ENCODE measurements at regions not wholly inside any gene's neighbourhood (a gene's known extent, or its start where the extent isn't known, plus 50 kb on each side); places are given as distances from the start of the nearest gene placed in this dataset.

DNA sequence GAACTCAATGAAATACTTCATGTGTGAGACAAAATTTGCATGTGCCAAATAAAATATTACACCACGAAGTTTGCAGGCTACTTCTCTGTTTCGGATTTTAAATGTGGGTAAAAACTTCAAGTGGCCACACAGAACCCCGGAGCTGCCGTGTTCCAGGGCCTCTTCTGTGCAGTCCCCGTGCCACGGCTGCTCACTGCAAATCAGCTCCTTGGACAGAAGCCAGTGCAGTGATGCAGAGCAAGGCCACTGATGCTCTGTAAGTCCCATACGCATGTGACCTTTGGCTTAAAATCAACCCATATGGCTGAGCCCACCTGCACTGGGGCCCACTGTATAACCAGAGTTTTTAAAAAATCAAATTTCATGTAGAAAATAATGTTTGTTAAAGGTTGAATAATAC, 1309.4 kb downstream of the TBC1D22A start:
- TF ChIP-seq, protein P1, sequence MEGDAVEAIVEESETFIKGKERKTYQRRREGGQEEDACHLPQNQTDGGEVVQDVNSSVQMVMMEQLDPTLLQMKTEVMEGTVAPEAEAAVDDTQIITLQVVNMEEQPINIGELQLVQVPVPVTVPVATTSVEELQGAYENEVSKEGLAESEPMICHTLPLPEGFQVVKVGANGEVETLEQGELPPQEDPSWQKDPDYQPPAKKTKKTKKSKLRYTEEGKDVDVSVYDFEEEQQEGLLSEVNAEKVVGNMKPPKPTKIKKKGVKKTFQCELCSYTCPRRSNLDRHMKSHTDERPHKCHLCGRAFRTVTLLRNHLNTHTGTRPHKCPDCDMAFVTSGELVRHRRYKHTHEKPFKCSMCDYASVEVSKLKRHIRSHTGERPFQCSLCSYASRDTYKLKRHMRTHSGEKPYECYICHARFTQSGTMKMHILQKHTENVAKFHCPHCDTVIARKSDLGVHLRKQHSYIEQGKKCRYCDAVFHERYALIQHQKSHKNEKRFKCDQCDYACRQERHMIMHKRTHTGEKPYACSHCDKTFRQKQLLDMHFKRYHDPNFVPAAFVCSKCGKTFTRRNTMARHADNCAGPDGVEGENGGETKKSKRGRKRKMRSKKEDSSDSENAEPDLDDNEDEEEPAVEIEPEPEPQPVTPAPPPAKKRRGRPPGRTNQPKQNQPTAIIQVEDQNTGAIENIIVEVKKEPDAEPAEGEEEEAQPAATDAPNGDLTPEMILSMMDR (conservative IDR thresholded peaks at IDR 0.05; ENCODE audit: low read depth, low read length): no peak
- TF ChIP-seq MAFK (IDR thresholded peaks at IDR 0.05; ENCODE audit: low read depth, low read length): no peak
- TF ChIP-seq, protein P2, sequence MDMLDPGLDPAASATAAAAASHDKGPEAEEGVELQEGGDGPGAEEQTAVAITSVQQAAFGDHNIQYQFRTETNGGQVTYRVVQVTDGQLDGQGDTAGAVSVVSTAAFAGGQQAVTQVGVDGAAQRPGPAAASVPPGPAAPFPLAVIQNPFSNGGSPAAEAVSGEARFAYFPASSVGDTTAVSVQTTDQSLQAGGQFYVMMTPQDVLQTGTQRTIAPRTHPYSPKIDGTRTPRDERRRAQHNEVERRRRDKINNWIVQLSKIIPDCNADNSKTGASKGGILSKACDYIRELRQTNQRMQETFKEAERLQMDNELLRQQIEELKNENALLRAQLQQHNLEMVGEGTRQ (IDR thresholded peaks at IDR 0.05; ENCODE audit: low read depth, low read length): no peak
- TF ChIP-seq POLR2A (IDR thresholded peaks at IDR 0.05; ENCODE audit: low read depth, low read length): no peak
- TF ChIP-seq, protein P3, sequence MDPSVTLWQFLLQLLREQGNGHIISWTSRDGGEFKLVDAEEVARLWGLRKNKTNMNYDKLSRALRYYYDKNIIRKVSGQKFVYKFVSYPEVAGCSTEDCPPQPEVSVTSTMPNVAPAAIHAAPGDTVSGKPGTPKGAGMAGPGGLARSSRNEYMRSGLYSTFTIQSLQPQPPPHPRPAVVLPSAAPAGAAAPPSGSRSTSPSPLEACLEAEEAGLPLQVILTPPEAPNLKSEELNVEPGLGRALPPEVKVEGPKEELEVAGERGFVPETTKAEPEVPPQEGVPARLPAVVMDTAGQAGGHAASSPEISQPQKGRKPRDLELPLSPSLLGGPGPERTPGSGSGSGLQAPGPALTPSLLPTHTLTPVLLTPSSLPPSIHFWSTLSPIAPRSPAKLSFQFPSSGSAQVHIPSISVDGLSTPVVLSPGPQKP (IDR thresholded peaks at IDR 0.05; ENCODE audit: borderline replicate concordance, low read depth, low read length): no peak
- TF ChIP-seq MXI1 (IDR thresholded peaks at IDR 0.05; ENCODE audit: borderline replicate concordance, low read depth, low read length): no peak
- no peak for TF ChIP-seq RAD21 (IDR thresholded peaks at IDR 0.05; ENCODE audit: low read length)
- TF ChIP-seq SMC3 (IDR thresholded peaks at IDR 0.05; ENCODE audit: low read depth, low read length): no peak
- TF ChIP-seq NFE2L2 (IDR thresholded peaks at IDR 0.05; ENCODE audit: low read depth, low read length): no peak

Measured in IMR-90 (cell line).